Panc1 (cell line): ENCODE measurements at regions not wholly inside any gene's neighbourhood (a gene's known extent, or its start where the extent isn't known, plus 50 kb on each side); places are given as distances from the start of the nearest gene placed in this dataset.

Experiments used
- ATAC-seq: fragments of 200-7000 bp; cut with Tn5 transposase; 2 replicates; pipeline ENCODE4 v1.9.1; 2020; ENCODE audit warnings: mild to moderate bottlenecking, moderate library complexity
- BruUV-seq: library from RNA; stranded (reverse); fragments of 400-500 nt; replicated peaks from 2 replicates; lab custom pipeline; 2021; lab: Mats Ljungman, UMichigan
- CTCF ChIA-PET: fragments of 300-600 bp; sonication (Branson Sonifier 250); formaldehyde crosslinking; loops from one replicate; lab custom pipeline; 2022; ENCODE audit warnings: antibody characterized with exemption; lab: Charles Lee
- POLR2A ChIA-PET: fragments of 300-600 bp; sonication (Branson Sonifier 250); formaldehyde crosslinking; loops from one replicate; lab custom pipeline; 2022; ENCODE audit warnings: antibody characterized with exemption; lab: Charles Lee
- DNase-seq: peaks from one replicate; pipeline ENCODE4 v3.0.0-alpha.2; 2010; ENCODE audit warnings: low read depth, low spot score
- H3K27ac ChIP-seq: 2 replicates; pipeline ENCODE4 v1.5.1; 2011; ENCODE audit warnings: mild to moderate bottlenecking, low read length, inconsistent platforms
- H3K27me3 ChIP-seq: fragments of 200-500 bp; sonication (Bioruptor generic); 2 replicates; pipeline ENCODE4 v1.6.0; 2014; ENCODE audit warnings: low read length, inconsistent platforms; ENCODE audit not compliant: control insufficient read depth, insufficient read depth
- H3K36me3 ChIP-seq: fragments of 200-500 bp; sonication (Bioruptor generic); 2 replicates; pipeline ENCODE4 v1.5.1; 2014; ENCODE audit warnings: inconsistent platforms, mild to moderate bottlenecking, low read length, moderate library complexity; ENCODE audit not compliant: control insufficient read depth, insufficient read depth
- H3K4me1 ChIP-seq: 2 replicates; pipeline ENCODE4 v1.5.1; 2011; ENCODE audit warnings: inconsistent platforms, mild to moderate bottlenecking, low read length, moderate library complexity; ENCODE audit not compliant: control insufficient read depth, insufficient read depth
- H3K4me3 ChIP-seq, 2 experiments: 2 replicates each; pipeline ENCODE4 v1.5.1; 2011 to 2012; ENCODE audit warnings: low read depth in 2 of 2, low read length in 2 of 2, mild to moderate bottlenecking in 2 of 2, inconsistent platforms in 1 of 2, moderate library complexity in 1 of 2
- H3K9me3 ChIP-seq: fragments of 200-500 bp; sonication (Bioruptor generic); 2 replicates; pipeline ENCODE4 v1.5.1; 2014; ENCODE audit warnings: low read depth, mild to moderate bottlenecking, inconsistent platforms, low read length, moderate library complexity; ENCODE audit not compliant: control insufficient read depth, insufficient read depth
- CTCF ChIP-seq: fragments of 450-650 bp; IDR thresholded peaks from 2 replicates; pipeline ENCODE4 v1.5.1; 2017; ENCODE audit warnings: mild to moderate bottlenecking
- POLR2AphosphoS5 ChIP-seq: IDR thresholded peaks from 2 replicates; pipeline ENCODE4 v1.6.1; 2012; ENCODE audit warnings: mild to moderate bottlenecking, low read depth, low read length, moderate library complexity
- SIN3A ChIP-seq: IDR thresholded peaks from 2 replicates; pipeline ENCODE4 v1.6.1; 2012; ENCODE audit warnings: low read depth, mild to moderate bottlenecking, low read length, moderate library complexity, borderline replicate concordance; ENCODE audit not compliant: insufficient read depth
- TCF7L2 ChIP-seq: IDR thresholded peaks from 2 replicates; pipeline ENCODE4 v1.6.1; 2011; ENCODE audit warnings: mild to moderate bottlenecking, low read depth, low read length, inconsistent platforms
- in situ Hi-C: cut with HindIII; loops from 2 replicates; pipeline ENCODE4 v1.10.0; 2016; ENCODE audit warnings: low sequenced_read_pairs, low pct_unique_long_range_greater_than_20kb
- intact Hi-C: fragments of 100-400 bp; cut with micrococcal nuclease; formaldehyde crosslinking; loops from one replicate; pipeline ENCODE4 v1.10.0; 2022; ENCODE audit not compliant: unreplicated experiment
- TF ChIP-seq, protein P1 (sequence below), 2 experiments: IDR thresholded peaks; 2 replicates each; pipeline ENCODE4 v1.6.1; 2011 to 2012; ENCODE audit warnings: low read depth in 2 of 2, control low read depth in 1 of 2, low read length in 1 of 2, mild to moderate bottlenecking in 1 of 2, moderate library complexity in 1 of 2; ENCODE audit not compliant: insufficient read depth in 1 of 2

DNA sequence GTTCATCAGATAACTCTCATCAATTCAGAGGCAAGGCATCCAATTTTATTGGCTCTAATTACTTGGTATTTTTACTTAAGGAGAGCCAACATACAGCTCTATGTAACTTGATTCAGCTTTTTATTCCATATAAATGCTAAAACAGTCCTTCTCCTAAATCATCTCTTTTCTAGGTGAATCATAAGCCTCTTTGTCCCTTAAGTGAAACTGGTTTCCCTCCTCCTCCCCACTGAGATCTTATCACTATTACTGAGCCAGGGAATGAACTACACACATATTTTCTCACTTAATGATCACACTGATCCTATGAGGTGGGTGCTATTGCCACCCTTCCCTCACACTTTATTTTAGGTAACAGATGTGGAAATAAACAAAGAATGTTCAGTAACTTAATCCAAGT, 1143.8 kb downstream of the MAT2B start:
- H3K36me3 ChIP-seq = no peaks in the 10 kb centered on the region
- H3K27ac ChIP-seq = no peak overlapping the region
- no peak for TF ChIP-seq POLR2AphosphoS5
- TF ChIP-seq TCF7L2 = no peak
- TF ChIP-seq CTCF = no peak
- TF ChIP-seq, protein P1, sequence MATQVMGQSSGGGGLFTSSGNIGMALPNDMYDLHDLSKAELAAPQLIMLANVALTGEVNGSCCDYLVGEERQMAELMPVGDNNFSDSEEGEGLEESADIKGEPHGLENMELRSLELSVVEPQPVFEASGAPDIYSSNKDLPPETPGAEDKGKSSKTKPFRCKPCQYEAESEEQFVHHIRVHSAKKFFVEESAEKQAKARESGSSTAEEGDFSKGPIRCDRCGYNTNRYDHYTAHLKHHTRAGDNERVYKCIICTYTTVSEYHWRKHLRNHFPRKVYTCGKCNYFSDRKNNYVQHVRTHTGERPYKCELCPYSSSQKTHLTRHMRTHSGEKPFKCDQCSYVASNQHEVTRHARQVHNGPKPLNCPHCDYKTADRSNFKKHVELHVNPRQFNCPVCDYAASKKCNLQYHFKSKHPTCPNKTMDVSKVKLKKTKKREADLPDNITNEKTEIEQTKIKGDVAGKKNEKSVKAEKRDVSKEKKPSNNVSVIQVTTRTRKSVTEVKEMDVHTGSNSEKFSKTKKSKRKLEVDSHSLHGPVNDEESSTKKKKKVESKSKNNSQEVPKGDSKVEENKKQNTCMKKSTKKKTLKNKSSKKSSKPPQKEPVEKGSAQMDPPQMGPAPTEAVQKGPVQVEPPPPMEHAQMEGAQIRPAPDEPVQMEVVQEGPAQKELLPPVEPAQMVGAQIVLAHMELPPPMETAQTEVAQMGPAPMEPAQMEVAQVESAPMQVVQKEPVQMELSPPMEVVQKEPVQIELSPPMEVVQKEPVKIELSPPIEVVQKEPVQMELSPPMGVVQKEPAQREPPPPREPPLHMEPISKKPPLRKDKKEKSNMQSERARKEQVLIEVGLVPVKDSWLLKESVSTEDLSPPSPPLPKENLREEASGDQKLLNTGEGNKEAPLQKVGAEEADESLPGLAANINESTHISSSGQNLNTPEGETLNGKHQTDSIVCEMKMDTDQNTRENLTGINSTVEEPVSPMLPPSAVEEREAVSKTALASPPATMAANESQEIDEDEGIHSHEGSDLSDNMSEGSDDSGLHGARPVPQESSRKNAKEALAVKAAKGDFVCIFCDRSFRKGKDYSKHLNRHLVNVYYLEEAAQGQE (IDR thresholded peaks at IDR 0.05; ENCODE audit: insufficient read depth in 1 of 2, low read depth in 2 of 2, low read length in 1 of 2) = no peak
- TF ChIP-seq SIN3A = no peak
- intact Hi-C loops = no loop called here
- no peaks in the 10 kb centered on the region for H3K9me3 ChIP-seq
- H3K27me3 ChIP-seq = no peaks in the 10 kb centered on the region
- H3K4me1 ChIP-seq = no peaks in the 10 kb centered on the region
- no peak for DNase-seq
- POLR2A ChIA-PET = no interaction called here
- no TSS peak for BruUV-seq
- CTCF ChIA-PET = no interaction called here
- in situ Hi-C loops = no loop called here
- ATAC-seq = no peak
- H3K4me3 ChIP-seq = no peak overlapping the region

DNA sequence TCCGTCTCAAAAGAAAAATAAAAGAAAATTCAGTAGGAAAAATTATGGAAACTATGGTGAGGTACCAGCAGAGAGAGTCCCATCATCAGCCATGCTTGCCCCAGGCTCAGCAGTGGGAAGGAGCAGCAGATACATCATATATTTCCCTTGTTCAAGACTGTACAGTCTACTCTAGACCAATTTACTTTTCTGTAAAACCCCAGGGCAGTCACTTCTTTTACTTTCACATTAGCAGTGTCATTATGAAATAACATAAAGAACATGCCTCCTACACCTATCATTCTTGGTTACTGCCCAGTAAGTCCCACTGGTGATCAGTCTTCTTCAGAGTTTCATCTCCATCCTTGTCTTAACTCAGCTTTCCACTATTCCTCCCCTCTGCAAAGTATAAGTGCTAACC, 1145.0 kb downstream of the MAT2B start:
- TF ChIP-seq POLR2AphosphoS5 (no peak), TCF7L2 (no peak), CTCF (no peak), SIN3A (no peak)
- TF ChIP-seq, protein P1 (IDR thresholded peaks at IDR 0.05; ENCODE audit: insufficient read depth in 1 of 2, low read depth in 2 of 2, low read length in 1 of 2) = no peak
- ChIA-PET CTCF (interaction anchor here (0.5 kb wide), 1 partner anchor 55 kb away, joined by 4 read pairs; no protein-coding TSS in a partner anchor), POLR2A (no interaction called here)
- Histone ChIP-seq H3K27me3 (no peaks in the 10 kb centered on the region), H3K36me3 (no peaks in the 10 kb centered on the region), H3K4me3 (no peak overlapping the region), H3K4me1 (no peaks in the 10 kb centered on the region), H3K27ac (no peak overlapping the region), H3K9me3 (no peaks in the 10 kb centered on the region)
- in situ Hi-C loops = no loop called here
- no peak for DNase-seq
- intact Hi-C loops = no loop called here
- no TSS peak for BruUV-seq
- no peak for ATAC-seq
